Calu3 (cell line): ENCODE measurements at regions not wholly inside any gene's neighbourhood (a gene's known extent, or its start where the extent isn't known, plus 50 kb on each side); places are given as distances from the start of the nearest gene placed in this dataset.

ENCODE experiments used
- BruUV-seq: library from RNA; stranded (reverse); fragments of 400-500 nt; replicated peaks from 2 replicates; lab custom pipeline; 2021; lab: Mats Ljungman, UMichigan
- CTCF ChIA-PET: fragments of 300-600 bp; sonication (Branson Sonifier 250); formaldehyde crosslinking; loops from one replicate; lab custom pipeline; 2022; ENCODE audit warnings: antibody characterized with exemption; lab: Charles Lee
- DNase-seq: peaks from one replicate; pipeline ENCODE4 v3.0.0; 2022
- H3K27ac Mint-ChIP-seq: one replicate; pipeline ENCODE4 v1.8.0; 2022; ENCODE audit warnings: mixed read lengths; ENCODE audit not compliant: unreplicated experiment
- H3K27me3 Mint-ChIP-seq: one replicate; pipeline ENCODE4 v1.8.0; 2022; ENCODE audit warnings: mixed read lengths; ENCODE audit not compliant: unreplicated experiment
- H3K36me3 Mint-ChIP-seq: one replicate; pipeline ENCODE4 v1.8.0; 2022; ENCODE audit warnings: mild to moderate bottlenecking, moderate library complexity, mixed read lengths; ENCODE audit not compliant: insufficient read depth, unreplicated experiment
- H3K4me1 Mint-ChIP-seq: one replicate; pipeline ENCODE4 v1.8.0; 2022; ENCODE audit warnings: mild to moderate bottlenecking, low read depth, mixed read lengths; ENCODE audit not compliant: unreplicated experiment
- H3K4me3 Mint-ChIP-seq: one replicate; pipeline ENCODE4 v1.8.0; 2022; ENCODE audit warnings: mild to moderate bottlenecking, low read depth, moderate library complexity, mixed read lengths; ENCODE audit not compliant: unreplicated experiment
- H3K9me3 Mint-ChIP-seq: one replicate; pipeline ENCODE4 v1.8.0; 2022; ENCODE audit warnings: low read depth, mixed read lengths; ENCODE audit not compliant: unreplicated experiment
- intact Hi-C: fragments of 100-400 bp; cut with micrococcal nuclease; formaldehyde crosslinking; loops from one replicate; pipeline ENCODE4 v1.10.0; 2022; ENCODE audit not compliant: unreplicated experiment
- TF ChIP-seq, protein P1 (sequence below): fragments of 200-600 bp; IDR thresholded peaks from one replicate; pipeline ENCODE4 v1.8.0; 2022; ENCODE audit warnings: antibody characterized with exemption; ENCODE audit not compliant: unreplicated experiment

DNA sequence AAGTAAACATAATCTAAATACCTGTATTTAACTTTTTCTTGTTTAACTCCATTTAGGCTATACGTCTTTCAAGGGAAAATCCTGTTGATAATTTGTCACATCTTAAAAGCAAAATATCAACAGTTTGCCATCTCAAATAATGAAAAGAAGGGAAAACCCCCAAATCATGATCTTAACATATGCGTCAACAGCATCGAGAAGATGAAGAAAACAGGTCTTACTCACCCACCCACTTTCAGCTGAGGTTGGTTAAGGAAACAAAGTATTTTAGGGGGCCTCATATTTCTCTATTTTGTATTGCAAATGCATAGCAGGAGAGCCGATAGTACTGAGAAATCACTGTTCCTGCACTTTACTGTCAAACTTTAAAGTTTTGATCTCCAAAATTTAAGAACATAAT is 143.1 kb upstream of the COPS8 start:
- intact Hi-C loops: no loop called here
- H3K36me3 Mint-ChIP-seq: no peaks in the 10 kb centered on the region
- no peak overlapping the region for H3K27ac Mint-ChIP-seq
- no peak for DNase-seq
- H3K4me1 Mint-ChIP-seq: no peaks in the 10 kb centered on the region
- peaks cover 15% of the 10 kb centered on the region for H3K27me3 Mint-ChIP-seq
- H3K4me3 Mint-ChIP-seq: no peak overlapping the region
- CTCF ChIA-PET: no interaction called here
- no peaks in the 10 kb centered on the region for H3K9me3 Mint-ChIP-seq
- no TSS peak for BruUV-seq
- TF ChIP-seq, protein P1, sequence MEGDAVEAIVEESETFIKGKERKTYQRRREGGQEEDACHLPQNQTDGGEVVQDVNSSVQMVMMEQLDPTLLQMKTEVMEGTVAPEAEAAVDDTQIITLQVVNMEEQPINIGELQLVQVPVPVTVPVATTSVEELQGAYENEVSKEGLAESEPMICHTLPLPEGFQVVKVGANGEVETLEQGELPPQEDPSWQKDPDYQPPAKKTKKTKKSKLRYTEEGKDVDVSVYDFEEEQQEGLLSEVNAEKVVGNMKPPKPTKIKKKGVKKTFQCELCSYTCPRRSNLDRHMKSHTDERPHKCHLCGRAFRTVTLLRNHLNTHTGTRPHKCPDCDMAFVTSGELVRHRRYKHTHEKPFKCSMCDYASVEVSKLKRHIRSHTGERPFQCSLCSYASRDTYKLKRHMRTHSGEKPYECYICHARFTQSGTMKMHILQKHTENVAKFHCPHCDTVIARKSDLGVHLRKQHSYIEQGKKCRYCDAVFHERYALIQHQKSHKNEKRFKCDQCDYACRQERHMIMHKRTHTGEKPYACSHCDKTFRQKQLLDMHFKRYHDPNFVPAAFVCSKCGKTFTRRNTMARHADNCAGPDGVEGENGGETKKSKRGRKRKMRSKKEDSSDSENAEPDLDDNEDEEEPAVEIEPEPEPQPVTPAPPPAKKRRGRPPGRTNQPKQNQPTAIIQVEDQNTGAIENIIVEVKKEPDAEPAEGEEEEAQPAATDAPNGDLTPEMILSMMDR: no peak

DNA sequence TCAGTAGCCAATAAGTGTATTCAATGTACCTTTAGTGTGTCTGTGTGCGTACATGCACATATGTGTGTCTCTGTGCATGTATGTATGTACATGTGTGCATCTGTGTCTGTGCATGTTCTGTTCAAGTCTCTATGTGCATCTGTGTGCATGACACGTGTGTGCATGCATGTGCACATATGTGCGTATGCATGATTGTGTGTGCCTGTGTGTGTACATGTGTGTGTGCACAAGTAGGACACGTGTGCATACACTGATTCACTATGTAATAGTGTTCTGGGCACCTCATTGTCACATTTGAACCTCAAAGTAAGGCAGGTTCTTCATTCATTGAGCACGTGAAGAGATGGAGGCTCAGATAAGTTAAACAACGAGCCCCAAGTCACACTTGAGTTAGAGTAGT is 142.6 kb upstream of the COPS8 start:
- Mint-ChIP-seq H3K27me3 (peaks cover 15% of the 10 kb centered on the region), H3K36me3 (no peaks in the 10 kb centered on the region), H3K4me1 (no peaks in the 10 kb centered on the region), H3K4me3 (no peak overlapping the region), H3K27ac (no peak overlapping the region), H3K9me3 (no peaks in the 10 kb centered on the region)
- intact Hi-C loops: no loop called here
- TF ChIP-seq, protein P1: no peak
- CTCF ChIA-PET: no interaction called here
- BruUV-seq: no TSS peak
- no peak for DNase-seq

DNA sequence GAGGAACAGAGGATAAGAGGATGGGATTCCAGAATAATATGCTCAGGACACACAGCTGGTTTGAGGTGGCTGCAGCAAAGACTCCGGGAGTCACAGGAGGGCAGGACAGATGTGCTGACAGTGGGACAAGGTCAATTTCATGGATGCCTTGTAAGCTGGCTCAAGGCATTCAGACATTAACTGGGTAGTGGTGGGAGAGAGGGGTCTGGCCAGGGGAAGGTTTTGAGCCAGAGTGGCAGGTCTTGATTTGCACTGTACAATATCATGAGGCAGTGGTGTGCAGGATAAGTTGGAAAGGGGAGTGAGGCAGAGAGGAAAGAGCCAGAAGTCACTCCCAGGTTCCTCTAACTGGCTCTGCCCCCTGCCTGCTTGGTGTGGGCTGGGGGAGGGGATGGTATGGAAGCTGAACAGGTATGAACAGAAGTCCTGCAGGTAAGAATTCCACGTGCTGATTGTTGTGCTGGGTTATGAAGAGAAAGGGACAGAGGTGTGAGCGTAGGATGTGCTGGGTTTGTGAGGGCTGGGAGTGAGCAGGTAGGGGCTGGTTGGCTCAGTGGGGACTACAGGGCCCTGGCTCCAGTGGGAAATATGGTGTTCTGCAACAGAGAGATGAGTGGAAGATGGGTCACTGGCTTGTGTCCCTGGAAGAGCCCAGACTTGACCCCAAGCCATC is 141.7 kb upstream of the COPS8 start:
- CTCF ChIA-PET: interaction anchor here (1.0 kb wide), 1 partner anchor 13 kb away, joined by 3 read pairs; no protein-coding TSS in a partner anchor

DNA sequence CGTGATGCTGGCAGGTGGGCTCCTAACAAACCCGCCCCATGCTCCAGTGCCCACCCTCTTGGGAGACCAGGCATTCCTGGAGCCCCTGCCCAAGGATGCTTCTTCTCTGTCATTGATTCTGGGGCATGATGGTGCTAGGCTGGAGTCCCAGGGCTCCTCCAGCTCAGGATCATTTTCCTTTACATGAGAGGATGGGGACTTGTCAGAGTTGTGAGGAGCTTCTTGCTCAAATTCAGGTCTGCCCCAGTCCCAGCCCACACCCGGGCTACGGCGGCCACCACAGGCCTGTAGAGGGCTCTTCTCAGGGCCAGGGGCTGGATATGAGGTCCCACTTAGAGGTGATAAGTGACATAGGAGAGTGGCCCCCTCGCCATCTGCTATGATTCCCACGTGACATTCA is 141.1 kb upstream of the COPS8 start:
- no TSS peak for BruUV-seq
- no peak overlapping the region for H3K27ac Mint-ChIP-seq
- H3K4me3 Mint-ChIP-seq: no peak overlapping the region
- no peaks in the 10 kb centered on the region for H3K36me3 Mint-ChIP-seq
- peaks cover 15% of the 10 kb centered on the region for H3K27me3 Mint-ChIP-seq
- CTCF ChIA-PET: interaction anchor here (1.0 kb wide), 1 partner anchor 12 kb away, joined by 3 read pairs; no protein-coding TSS in a partner anchor
- TF ChIP-seq, protein P1: no peak
- no peak for DNase-seq
- no peaks in the 10 kb centered on the region for H3K9me3 Mint-ChIP-seq
- intact Hi-C loops: no loop called here
- no peaks in the 10 kb centered on the region for H3K4me1 Mint-ChIP-seq

More for the DNA sequence above, 141.7 kb upstream of the COPS8 start:
- Mint-ChIP-seq H3K4me1 (no peaks in the 10 kb centered on the region), H3K36me3 (no peaks in the 10 kb centered on the region), H3K9me3 (no peaks in the 10 kb centered on the region), H3K27me3 (peaks cover 15% of the 10 kb centered on the region), H3K4me3 (no peak overlapping the region), H3K27ac (no peak overlapping the region)
- intact Hi-C loops: no loop called here
- DNase-seq: no peak
- no TSS peak for BruUV-seq
- TF ChIP-seq, protein P1: no peak
